Stimulated activated naive B cell treated with anti-CD40 and anti-IgM and Interleukin-4, amounts not matched to agents 10 μg/mL and 1 μg/mL and 100 μg/mL, for 72 hours (primary cell): ENCODE measurements at regions not wholly inside any gene's neighbourhood (a gene's known extent, or its start where the extent isn't known, plus 50 kb on each side); places are given as distances from the start of the nearest gene placed in this dataset.

Experiments used
- ATAC-seq, 2 donors: fragments of 150-1000 bp; cut with Tn5 transposase; replicated peaks; 2 replicates each; pipeline ENCODE4 v1.10.0; 2021; ENCODE audit warnings: moderate library complexity in 1 of 2
- DNase-seq: peaks from one replicate; pipeline ENCODE4 v3.0.0; 2021
- H3K27ac Mint-ChIP-seq: one replicate; pipeline ENCODE4 v1.8.0; 2022; ENCODE audit warnings: mild to moderate bottlenecking, mixed read lengths
- H3K27me3 Mint-ChIP-seq, 2 donors: one replicate each; pipeline ENCODE4 v1.8.0; 2022; ENCODE audit warnings: mixed read lengths in 2 of 2
- H3K36me3 Mint-ChIP-seq, 2 donors: one replicate each; pipeline ENCODE4 v1.8.0; 2022; ENCODE audit warnings: mixed read lengths in 2 of 2, mild to moderate bottlenecking in 1 of 2
- H3K4me1 Mint-ChIP-seq, 2 donors: one replicate each; pipeline ENCODE4 v1.8.0; 2022; ENCODE audit warnings: mixed read lengths in 2 of 2, mild to moderate bottlenecking in 1 of 2
- H3K4me3 Mint-ChIP-seq, 2 donors: one replicate each; pipeline ENCODE4 v1.8.0; 2022; ENCODE audit warnings: mild to moderate bottlenecking in 2 of 2, mixed read lengths in 2 of 2, moderate library complexity in 1 of 2
- H3K9me3 Mint-ChIP-seq, 2 donors: one replicate each; pipeline ENCODE4 v1.8.0; 2022; ENCODE audit warnings: mixed read lengths in 2 of 2, mild to moderate bottlenecking in 1 of 2

GRCh38 chr10:108797573-108797972 is 1125.7 kb downstream of the XPNPEP1 start:
- Mint-ChIP-seq H3K4me3 (no peak overlapping the region), H3K9me3 (peaks cover 0 to 2% of the 10 kb centered on the region in 2 donors), H3K27ac (no peak overlapping the region), H3K4me1 (no peaks in the 10 kb centered on the region), H3K36me3 (no peaks in the 10 kb centered on the region), H3K27me3 (peaks cover 0 to 4% of the 10 kb centered on the region in 2 donors)
- ATAC-seq: no peak
- DNase-seq: no peak

DNA sequence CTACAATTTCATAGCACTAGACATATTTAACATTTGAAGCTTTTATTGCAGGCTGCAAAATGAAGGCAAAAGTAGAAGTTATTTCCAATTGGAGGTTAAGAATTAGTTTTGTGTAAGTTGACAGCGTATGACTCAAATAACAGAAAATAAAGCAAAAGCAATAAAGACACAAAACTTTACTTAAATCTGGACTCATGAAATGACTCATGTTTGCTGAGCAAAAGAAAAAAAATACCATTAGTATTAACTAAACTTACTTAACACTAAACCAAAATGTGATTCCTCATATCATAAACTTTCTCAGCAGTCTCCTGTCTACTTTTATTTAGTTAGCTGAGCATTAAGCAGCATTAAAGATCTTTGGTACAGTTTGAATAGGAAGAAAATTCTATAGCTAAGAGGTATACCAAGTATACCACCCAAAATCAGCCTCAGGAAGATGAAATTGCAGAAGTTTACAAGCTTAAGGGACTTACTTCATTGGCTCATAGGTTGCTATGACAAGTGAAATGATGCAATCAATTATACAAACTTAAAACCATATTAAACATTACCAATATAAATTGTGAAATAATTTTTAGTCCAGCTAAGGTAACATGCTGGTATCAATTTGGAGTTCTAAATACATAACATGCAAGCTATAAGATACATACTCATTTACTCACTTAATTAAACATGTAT is 1131.4 kb downstream of the XPNPEP1 start:
- Mint-ChIP-seq H3K36me3 (no peaks in the 10 kb centered on the region), H3K27ac (no peak overlapping the region), H3K4me3 (no peak overlapping the region), H3K9me3 (no peaks in the 10 kb centered on the region), H3K4me1 (no peaks in the 10 kb centered on the region), H3K27me3 (peaks cover 0 to 4% of the 10 kb centered on the region in 2 donors)
- no peak for DNase-seq
- ATAC-seq: no peak

DNA sequence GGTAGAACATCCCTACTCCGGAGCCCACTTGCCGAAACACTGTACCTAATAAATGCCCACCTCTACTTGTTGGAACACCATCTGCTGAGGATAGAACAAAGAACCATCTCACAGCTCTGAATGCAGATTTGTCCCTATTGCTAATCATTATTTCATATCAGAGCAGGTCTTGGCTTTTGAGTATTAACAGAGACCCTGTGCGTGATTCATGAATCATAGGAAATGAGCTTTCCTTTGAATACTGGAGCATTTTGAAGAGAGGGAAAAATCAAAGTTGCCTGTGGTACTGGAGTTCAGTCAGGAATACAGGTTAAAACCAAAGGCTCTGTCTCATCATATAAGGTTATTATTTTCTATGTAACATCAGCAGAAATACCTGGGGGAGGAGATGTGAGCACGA is 1132.3 kb downstream of the XPNPEP1 start:
- no peak for DNase-seq
- Mint-ChIP-seq H3K27me3 (peaks cover 0 to 4% of the 10 kb centered on the region in 2 donors), H3K4me1 (no peaks in the 10 kb centered on the region), H3K9me3 (peaks cover 0 to 2% of the 10 kb centered on the region in 2 donors), H3K4me3 (no peak overlapping the region), H3K27ac (no peak overlapping the region), H3K36me3 (no peaks in the 10 kb centered on the region)
- ATAC-seq: no peak

DNA sequence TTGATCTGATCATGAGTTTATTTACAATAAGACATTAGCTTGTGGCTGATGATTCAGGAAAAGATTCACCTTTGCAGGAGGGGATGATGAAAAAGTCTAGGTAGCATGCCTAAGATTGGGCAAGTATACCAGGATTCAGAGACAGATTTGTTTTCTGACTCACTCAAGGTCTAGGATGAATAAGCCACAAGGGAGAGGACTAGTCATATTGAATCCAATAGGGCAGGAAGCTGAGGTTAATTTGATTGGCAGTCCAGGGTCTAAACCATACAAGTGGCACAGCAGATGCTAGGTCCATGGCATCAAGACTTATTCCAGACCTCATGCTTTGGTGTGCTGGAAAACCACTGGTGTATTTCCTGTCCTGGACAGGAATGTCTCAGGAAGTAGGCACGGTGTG is 1133.4 kb downstream of the XPNPEP1 start:
- H3K4me3 Mint-ChIP-seq: no peak overlapping the region
- DNase-seq (no peak), ATAC-seq (peak; percentile 38 to 77)
- H3K4me1 Mint-ChIP-seq: no peaks in the 10 kb centered on the region
- H3K27me3 Mint-ChIP-seq: no peaks in the 10 kb centered on the region
- H3K36me3 Mint-ChIP-seq: no peaks in the 10 kb centered on the region
- H3K9me3 Mint-ChIP-seq: peaks cover 5% of the 10 kb centered on the region in 2 donors
- H3K27ac Mint-ChIP-seq: no peak overlapping the region

- no peak for ATAC-seq
- Mint-ChIP-seq H3K4me1 (no peaks in the 10 kb centered on the region), H3K9me3 (peaks cover 5 to 8% of the 10 kb centered on the region in 2 donors), H3K27me3 (no peaks in the 10 kb centered on the region), H3K36me3 (no peaks in the 10 kb centered on the region), H3K4me3 (no peak overlapping the region), H3K27ac (no peak overlapping the region)
- DNase-seq: no peak
Observed at GRCh38 chr10:108789336-108789735, 1134.0 kb downstream of the XPNPEP1 start.

DNA sequence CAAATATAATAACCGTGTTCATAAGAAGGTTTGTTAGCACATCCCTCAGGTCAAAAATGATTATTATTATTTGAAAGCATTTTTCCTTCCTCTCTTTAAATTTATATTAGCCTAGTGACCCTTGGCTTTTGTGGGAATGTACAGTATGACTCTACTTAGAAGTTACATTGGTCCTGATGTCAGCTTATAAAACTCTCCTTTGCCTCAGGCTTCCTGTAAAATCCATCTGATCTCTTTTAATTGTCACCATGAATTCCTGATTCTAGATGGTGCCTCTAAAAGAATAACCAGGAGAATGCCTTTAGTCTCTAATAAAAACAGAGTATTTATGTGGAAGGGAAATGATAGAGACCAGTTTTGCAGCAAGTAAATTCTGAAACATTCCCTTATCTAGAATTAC is 1134.4 kb downstream of the XPNPEP1 start:
- ATAC-seq: no peak
- H3K9me3 Mint-ChIP-seq: peaks cover 9 to 10% of the 10 kb centered on the region in 2 donors
- no peak for DNase-seq
- H3K4me3 Mint-ChIP-seq: no peak overlapping the region
- H3K27ac Mint-ChIP-seq: no peak overlapping the region
- H3K36me3 Mint-ChIP-seq: no peaks in the 10 kb centered on the region
- H3K4me1 Mint-ChIP-seq: no peaks in the 10 kb centered on the region
- H3K27me3 Mint-ChIP-seq: no peaks in the 10 kb centered on the region

DNA sequence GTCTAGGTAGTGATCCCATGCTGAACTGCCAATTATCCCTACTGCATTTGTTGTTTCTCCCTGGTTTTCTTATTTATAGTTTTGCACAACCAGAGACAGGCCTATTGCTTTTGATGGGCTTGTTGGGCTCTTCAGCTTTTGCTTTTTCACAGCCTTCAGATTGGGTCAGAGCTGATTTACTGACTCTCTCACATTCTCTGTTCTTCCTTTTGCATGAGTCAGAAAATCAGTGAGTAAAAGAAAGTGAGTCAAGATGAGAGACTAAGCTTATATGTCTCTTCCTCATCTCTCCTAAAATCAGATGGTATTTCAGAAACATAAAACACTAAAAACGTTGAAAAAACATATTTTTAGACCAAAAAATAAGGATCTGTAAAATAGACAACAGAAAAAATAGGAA is 1135.4 kb downstream of the XPNPEP1 start:
- Mint-ChIP-seq H3K9me3 (peaks cover 11 to 12% of the 10 kb centered on the region in 2 donors), H3K4me3 (no peak overlapping the region), H3K27me3 (no peaks in the 10 kb centered on the region), H3K27ac (no peak overlapping the region), H3K36me3 (no peaks in the 10 kb centered on the region), H3K4me1 (no peaks in the 10 kb centered on the region)
- no peak for ATAC-seq
- no peak for DNase-seq

DNA sequence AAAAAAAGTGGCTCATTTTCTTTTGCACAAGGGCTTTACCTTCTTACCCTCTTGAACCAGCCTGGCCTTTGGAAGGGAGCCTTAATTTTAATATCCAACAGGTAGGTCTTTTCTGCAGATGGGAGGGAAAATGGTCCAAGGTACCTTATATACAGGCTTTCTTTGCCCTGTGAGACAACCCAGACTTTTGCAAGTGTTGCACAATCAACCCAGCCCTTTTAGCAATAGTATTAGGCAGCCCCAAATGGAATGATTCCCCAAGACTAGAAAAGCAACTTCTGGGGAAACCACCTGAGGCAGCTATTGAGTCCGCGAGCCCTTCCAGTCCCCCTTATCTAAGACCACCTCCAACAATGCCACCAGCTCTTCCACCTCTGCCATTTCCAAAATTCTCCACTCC is 1138.3 kb downstream of the XPNPEP1 start:
- Mint-ChIP-seq H3K4me3 (no peak overlapping the region), H3K27me3 (no peaks in the 10 kb centered on the region), H3K9me3 (peaks cover 11 to 12% of the 10 kb centered on the region in 2 donors)

GRCh38 chr10:108784534-108784933 is 1138.8 kb downstream of the XPNPEP1 start:
- H3K9me3 Mint-ChIP-seq: peaks cover 11 to 12% of the 10 kb centered on the region in 2 donors
- H3K27me3 Mint-ChIP-seq: no peaks in the 10 kb centered on the region
- H3K4me3 Mint-ChIP-seq: no peak overlapping the region
- no peaks in the 10 kb centered on the region for H3K36me3 Mint-ChIP-seq
- no peaks in the 10 kb centered on the region for H3K4me1 Mint-ChIP-seq
- ATAC-seq (no peak), DNase-seq (no peak)
- no peak overlapping the region for H3K27ac Mint-ChIP-seq

More for the DNA sequence above, 1138.3 kb downstream of the XPNPEP1 start:
- Mint-ChIP-seq H3K27ac (no peak overlapping the region), H3K4me1 (no peaks in the 10 kb centered on the region), H3K36me3 (no peaks in the 10 kb centered on the region)
- DNase-seq (no peak), ATAC-seq (no peak)

GRCh38 chr10:108783897-108784296 is 1139.4 kb downstream of the XPNPEP1 start:
- no peaks in the 10 kb centered on the region for H3K4me1 Mint-ChIP-seq
- ATAC-seq (peak; percentile 63 to 65), DNase-seq (peak; percentile 13)
- H3K27me3 Mint-ChIP-seq: no peaks in the 10 kb centered on the region
- H3K9me3 Mint-ChIP-seq: peaks cover 11 to 12% of the 10 kb centered on the region in 2 donors
- no peaks in the 10 kb centered on the region for H3K36me3 Mint-ChIP-seq
- no peak overlapping the region for H3K27ac Mint-ChIP-seq
- no peak overlapping the region for H3K4me3 Mint-ChIP-seq

- Mint-ChIP-seq H3K27ac (no peak overlapping the region), H3K4me1 (no peaks in the 10 kb centered on the region), H3K27me3 (no peaks in the 10 kb centered on the region), H3K9me3 (peaks cover 11 to 12% of the 10 kb centered on the region in 2 donors), H3K36me3 (no peaks in the 10 kb centered on the region), H3K4me3 (no peak overlapping the region)
- DNase-seq (no peak), ATAC-seq (no peak)
Observed at GRCh38 chr10:108782411-108782810, 1140.9 kb downstream of the XPNPEP1 start.

- H3K36me3 Mint-ChIP-seq: no peaks in the 10 kb centered on the region
- ATAC-seq: no peak
- H3K4me1 Mint-ChIP-seq: no peaks in the 10 kb centered on the region
- DNase-seq: no peak
- no peak overlapping the region for H3K4me3 Mint-ChIP-seq
- H3K27me3 Mint-ChIP-seq: no peaks in the 10 kb centered on the region
- peaks cover 4 to 7% of the 10 kb centered on the region in 2 donors for H3K9me3 Mint-ChIP-seq
- H3K27ac Mint-ChIP-seq: no peak overlapping the region
Observed at GRCh38 chr10:108779501-108779900, 1143.8 kb downstream of the XPNPEP1 start.

GRCh38 chr10:108775911-108776475 is 1147.3 kb downstream of the XPNPEP1 start:
- no peaks in the 10 kb centered on the region for H3K9me3 Mint-ChIP-seq

DNA sequence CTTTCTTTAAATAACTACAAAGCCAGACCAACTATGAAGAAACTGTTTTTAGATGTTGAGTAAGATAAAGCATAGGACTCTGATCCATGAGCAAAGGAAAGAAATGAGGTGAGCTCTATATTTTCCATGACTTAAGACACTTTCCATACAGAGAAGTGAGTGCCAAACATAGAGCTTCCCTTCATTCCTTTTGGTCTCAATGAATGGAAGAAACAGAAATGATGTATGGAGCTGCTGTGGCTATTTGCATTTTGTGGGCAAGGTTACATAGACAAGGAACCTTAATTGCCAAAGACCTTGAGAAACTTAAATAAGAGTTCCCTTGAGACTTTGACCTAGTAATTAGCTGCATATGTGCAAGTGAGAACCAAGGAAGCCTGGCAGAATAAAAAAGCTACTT is 1152.2 kb downstream of the XPNPEP1 start:
- H3K36me3 Mint-ChIP-seq: no peaks in the 10 kb centered on the region
- ATAC-seq: no peak
- H3K4me3 Mint-ChIP-seq: no peak overlapping the region

More at GRCh38 chr10:108775911-108776475, 1147.3 kb downstream of the XPNPEP1 start:
- DNase-seq: no peak
- H3K27ac Mint-ChIP-seq: no peak overlapping the region
- H3K4me3 Mint-ChIP-seq: no peak overlapping the region
- no peak for ATAC-seq
- no peaks in the 10 kb centered on the region for H3K36me3 Mint-ChIP-seq
- no peaks in the 10 kb centered on the region for H3K27me3 Mint-ChIP-seq
- H3K4me1 Mint-ChIP-seq: no peaks in the 10 kb centered on the region

DNA sequence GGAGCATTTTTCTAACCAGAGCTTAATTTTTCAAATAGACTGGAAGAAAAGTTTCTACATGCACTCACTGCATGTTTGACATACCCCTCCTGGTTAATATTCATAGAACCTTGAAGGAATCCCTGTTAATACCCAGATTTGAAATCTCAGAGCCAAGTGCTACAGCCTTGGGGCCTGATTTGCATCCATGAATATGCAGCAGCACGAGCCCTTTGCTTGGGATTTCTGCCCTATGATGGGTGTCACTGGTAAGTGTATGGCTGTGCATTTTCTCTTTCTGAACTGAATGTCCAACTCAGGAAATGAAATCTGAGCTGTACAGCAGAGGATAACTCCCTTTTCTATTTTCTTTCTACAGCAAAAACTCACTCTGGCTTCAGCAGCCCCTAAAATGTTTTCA is 1157.5 kb downstream of the XPNPEP1 start:
- Mint-ChIP-seq H3K27me3 (no peaks in the 10 kb centered on the region), H3K4me3 (no peak overlapping the region), H3K9me3 (peaks cover 0 to 3% of the 10 kb centered on the region in 2 donors), H3K27ac (no peak overlapping the region), H3K36me3 (no peaks in the 10 kb centered on the region), H3K4me1 (no peaks in the 10 kb centered on the region)
- ATAC-seq (no peak), DNase-seq (no peak)

More for the DNA sequence above, 1152.2 kb downstream of the XPNPEP1 start:
- no peaks in the 10 kb centered on the region for H3K27me3 Mint-ChIP-seq
- H3K4me1 Mint-ChIP-seq: no peaks in the 10 kb centered on the region
- DNase-seq: no peak
- peaks cover 0 to 3% of the 10 kb centered on the region in 2 donors for H3K9me3 Mint-ChIP-seq
- no peak overlapping the region for H3K27ac Mint-ChIP-seq
